ENCODE measurements at regions not wholly inside any gene's neighbourhood (a gene's known extent, or its start where the extent isn't known, plus 50 kb on each side); places are given as distances from the start of the nearest gene placed in this dataset.

DNA sequence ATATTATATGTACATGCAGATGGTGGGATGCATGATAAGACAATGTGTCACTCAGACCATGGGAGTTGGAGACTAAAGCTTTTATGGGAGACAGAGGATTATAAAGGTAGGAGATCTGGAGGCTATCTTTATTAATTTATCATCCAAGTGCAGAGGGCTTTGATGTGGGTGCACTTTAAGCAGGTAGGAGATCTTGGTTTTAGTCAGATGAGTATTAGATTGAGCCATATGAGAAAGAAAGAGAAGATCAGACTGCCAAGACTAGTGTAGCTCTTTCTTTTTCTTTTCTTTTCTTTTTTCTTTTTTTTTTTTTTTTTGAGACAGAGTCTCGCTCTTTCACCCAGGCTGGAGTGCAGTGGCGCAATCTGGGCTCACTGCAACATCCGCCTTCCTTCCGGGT lies 84.9 kb upstream of the CAMK2D start:
- TF ChIP-seq, protein P1, sequence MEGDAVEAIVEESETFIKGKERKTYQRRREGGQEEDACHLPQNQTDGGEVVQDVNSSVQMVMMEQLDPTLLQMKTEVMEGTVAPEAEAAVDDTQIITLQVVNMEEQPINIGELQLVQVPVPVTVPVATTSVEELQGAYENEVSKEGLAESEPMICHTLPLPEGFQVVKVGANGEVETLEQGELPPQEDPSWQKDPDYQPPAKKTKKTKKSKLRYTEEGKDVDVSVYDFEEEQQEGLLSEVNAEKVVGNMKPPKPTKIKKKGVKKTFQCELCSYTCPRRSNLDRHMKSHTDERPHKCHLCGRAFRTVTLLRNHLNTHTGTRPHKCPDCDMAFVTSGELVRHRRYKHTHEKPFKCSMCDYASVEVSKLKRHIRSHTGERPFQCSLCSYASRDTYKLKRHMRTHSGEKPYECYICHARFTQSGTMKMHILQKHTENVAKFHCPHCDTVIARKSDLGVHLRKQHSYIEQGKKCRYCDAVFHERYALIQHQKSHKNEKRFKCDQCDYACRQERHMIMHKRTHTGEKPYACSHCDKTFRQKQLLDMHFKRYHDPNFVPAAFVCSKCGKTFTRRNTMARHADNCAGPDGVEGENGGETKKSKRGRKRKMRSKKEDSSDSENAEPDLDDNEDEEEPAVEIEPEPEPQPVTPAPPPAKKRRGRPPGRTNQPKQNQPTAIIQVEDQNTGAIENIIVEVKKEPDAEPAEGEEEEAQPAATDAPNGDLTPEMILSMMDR (IDR thresholded peaks at IDR 0.05): no peak
- TF ChIP-seq POLR2A (IDR thresholded peaks at IDR 0.05): no peak
